Glutamatergic neuron (in vitro differentiated cells): ENCODE measurements at regions not wholly inside any gene's neighbourhood (a gene's known extent, or its start where the extent isn't known, plus 50 kb on each side); places are given as distances from the start of the nearest gene placed in this dataset.

Experiments
- DNase-seq: peaks from one replicate; pipeline ENCODE4 v3.0.0; 2022
- H3K27ac Mint-ChIP-seq: one replicate; pipeline ENCODE4 v1.8.0; 2020; ENCODE audit warnings: mild to moderate bottlenecking, mixed read lengths, inconsistent platforms; ENCODE audit not compliant: unreplicated experiment
- H3K27me3 Mint-ChIP-seq: one replicate; pipeline ENCODE4 v1.8.0; 2020; ENCODE audit warnings: mild to moderate bottlenecking, moderate library complexity, mixed read lengths, inconsistent platforms; ENCODE audit not compliant: unreplicated experiment
- H3K36me3 Mint-ChIP-seq: one replicate; pipeline ENCODE4 v1.8.0; 2020; ENCODE audit warnings: mild to moderate bottlenecking, mixed read lengths, inconsistent platforms; ENCODE audit not compliant: unreplicated experiment
- H3K4me1 Mint-ChIP-seq: one replicate; pipeline ENCODE4 v1.8.0; 2020; ENCODE audit warnings: mild to moderate bottlenecking, low read depth, mixed read lengths, inconsistent platforms; ENCODE audit not compliant: unreplicated experiment
- H3K4me3 Mint-ChIP-seq: one replicate; pipeline ENCODE4 v1.8.0; 2020; ENCODE audit warnings: mild to moderate bottlenecking, mixed read lengths, inconsistent platforms; ENCODE audit not compliant: unreplicated experiment
- H3K9me3 Mint-ChIP-seq: one replicate; pipeline ENCODE4 v1.8.0; 2020; ENCODE audit warnings: mild to moderate bottlenecking, moderate library complexity, mixed read lengths, inconsistent platforms; ENCODE audit not compliant: unreplicated experiment
- TF ChIP-seq, protein P1 (sequence below): fragments of 200-600 bp; sonication (generic); IDR thresholded peaks from one replicate; pipeline ENCODE4 v1.5.0; 2021; ENCODE audit not compliant: partially characterized antibody, unreplicated experiment

DNA sequence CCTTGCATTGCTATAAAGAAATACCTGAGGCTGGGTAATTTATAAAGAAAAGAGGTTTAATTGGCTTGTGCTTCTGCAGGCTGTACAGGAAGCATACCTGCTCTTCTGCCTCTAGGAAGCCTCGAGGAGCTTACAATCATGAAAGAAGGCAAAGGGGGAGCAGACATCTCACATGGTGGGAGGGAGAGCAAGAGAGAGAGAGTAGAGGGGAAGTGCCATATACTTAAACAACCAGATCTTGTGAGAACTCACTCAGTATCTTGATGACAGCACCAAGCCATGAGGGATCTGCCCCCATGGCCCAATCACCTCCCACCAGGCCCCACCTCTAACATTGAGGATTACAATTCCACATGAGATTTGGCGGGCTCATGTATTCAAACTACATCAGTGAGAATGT is 79.1 kb upstream of the HECW1 start:
- H3K27me3 Mint-ChIP-seq = peaks cover 2% of the 10 kb centered on the region
- H3K4me3 Mint-ChIP-seq = no peak overlapping the region

GRCh38 chr7:43034535-43035002 is 77.9 kb upstream of the HECW1 start:
- no peaks in the 10 kb centered on the region for H3K9me3 Mint-ChIP-seq
- no peak for DNase-seq
- H3K27ac Mint-ChIP-seq = no peak overlapping the region
- peaks cover 3% of the 10 kb centered on the region for H3K36me3 Mint-ChIP-seq
- TF ChIP-seq, protein P1, sequence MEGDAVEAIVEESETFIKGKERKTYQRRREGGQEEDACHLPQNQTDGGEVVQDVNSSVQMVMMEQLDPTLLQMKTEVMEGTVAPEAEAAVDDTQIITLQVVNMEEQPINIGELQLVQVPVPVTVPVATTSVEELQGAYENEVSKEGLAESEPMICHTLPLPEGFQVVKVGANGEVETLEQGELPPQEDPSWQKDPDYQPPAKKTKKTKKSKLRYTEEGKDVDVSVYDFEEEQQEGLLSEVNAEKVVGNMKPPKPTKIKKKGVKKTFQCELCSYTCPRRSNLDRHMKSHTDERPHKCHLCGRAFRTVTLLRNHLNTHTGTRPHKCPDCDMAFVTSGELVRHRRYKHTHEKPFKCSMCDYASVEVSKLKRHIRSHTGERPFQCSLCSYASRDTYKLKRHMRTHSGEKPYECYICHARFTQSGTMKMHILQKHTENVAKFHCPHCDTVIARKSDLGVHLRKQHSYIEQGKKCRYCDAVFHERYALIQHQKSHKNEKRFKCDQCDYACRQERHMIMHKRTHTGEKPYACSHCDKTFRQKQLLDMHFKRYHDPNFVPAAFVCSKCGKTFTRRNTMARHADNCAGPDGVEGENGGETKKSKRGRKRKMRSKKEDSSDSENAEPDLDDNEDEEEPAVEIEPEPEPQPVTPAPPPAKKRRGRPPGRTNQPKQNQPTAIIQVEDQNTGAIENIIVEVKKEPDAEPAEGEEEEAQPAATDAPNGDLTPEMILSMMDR = no peak
- no peaks in the 10 kb centered on the region for H3K4me1 Mint-ChIP-seq
- H3K27me3 Mint-ChIP-seq = peaks cover 2% of the 10 kb centered on the region
- no peak overlapping the region for H3K4me3 Mint-ChIP-seq

More for the DNA sequence above, 79.1 kb upstream of the HECW1 start:
- Mint-ChIP-seq H3K4me1 (no peaks in the 10 kb centered on the region), H3K9me3 (no peaks in the 10 kb centered on the region), H3K36me3 (peaks cover 3% of the 10 kb centered on the region), H3K27ac (no peak overlapping the region)
- TF ChIP-seq, protein P1 = no peak
- DNase-seq = no peak

GRCh38 chr7:43037531-43037930 is 74.9 kb upstream of the HECW1 start:
- H3K4me1 Mint-ChIP-seq = no peaks in the 10 kb centered on the region
- H3K36me3 Mint-ChIP-seq = peaks cover 3% of the 10 kb centered on the region
- H3K4me3 Mint-ChIP-seq = no peak overlapping the region
- no peaks in the 10 kb centered on the region for H3K9me3 Mint-ChIP-seq
- H3K27ac Mint-ChIP-seq = no peak overlapping the region
- peaks cover 2% of the 10 kb centered on the region for H3K27me3 Mint-ChIP-seq
- no peak for DNase-seq
- TF ChIP-seq, protein P1 = no peak

DNA sequence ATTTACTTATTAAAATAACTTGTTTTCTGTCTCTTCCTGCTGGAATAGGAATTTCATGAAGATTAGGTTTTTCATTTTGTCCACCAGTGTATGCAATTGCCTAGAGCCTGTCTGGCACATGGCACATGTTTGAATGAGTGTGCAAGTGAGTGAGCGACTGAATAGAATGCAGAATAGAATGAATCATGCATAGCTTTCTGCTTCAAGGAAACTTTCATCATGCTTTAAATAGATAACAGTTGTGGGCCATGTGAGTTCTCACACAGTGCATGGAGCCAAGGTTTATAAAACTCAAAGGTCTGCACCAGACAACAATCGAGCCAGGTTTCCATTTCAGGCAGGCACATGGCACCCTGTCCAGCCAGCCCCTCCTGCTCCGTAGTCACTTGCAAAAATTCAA is 74.2 kb upstream of the HECW1 start:
- TF ChIP-seq, protein P1 = no peak
- Mint-ChIP-seq H3K4me1 (no peaks in the 10 kb centered on the region), H3K36me3 (peaks cover 3% of the 10 kb centered on the region), H3K9me3 (no peaks in the 10 kb centered on the region), H3K4me3 (no peak overlapping the region), H3K27ac (no peak overlapping the region), H3K27me3 (peaks cover 2% of the 10 kb centered on the region)
- DNase-seq = no peak

GRCh38 chr7:43039346-43039745 is 73.1 kb upstream of the HECW1 start:
- TF ChIP-seq, protein P1 = no peak
- Mint-ChIP-seq H3K27ac (no peak overlapping the region), H3K27me3 (peaks cover 2% of the 10 kb centered on the region), H3K36me3 (peaks cover 3% of the 10 kb centered on the region), H3K4me1 (no peaks in the 10 kb centered on the region), H3K4me3 (no peak overlapping the region), H3K9me3 (no peaks in the 10 kb centered on the region)
- no peak for DNase-seq
